ENCODE measurements at regions not wholly inside any gene's neighbourhood (a gene's known extent, or its start where the extent isn't known, plus 50 kb on each side); places are given as distances from the start of the nearest gene placed in this dataset.

DNA sequence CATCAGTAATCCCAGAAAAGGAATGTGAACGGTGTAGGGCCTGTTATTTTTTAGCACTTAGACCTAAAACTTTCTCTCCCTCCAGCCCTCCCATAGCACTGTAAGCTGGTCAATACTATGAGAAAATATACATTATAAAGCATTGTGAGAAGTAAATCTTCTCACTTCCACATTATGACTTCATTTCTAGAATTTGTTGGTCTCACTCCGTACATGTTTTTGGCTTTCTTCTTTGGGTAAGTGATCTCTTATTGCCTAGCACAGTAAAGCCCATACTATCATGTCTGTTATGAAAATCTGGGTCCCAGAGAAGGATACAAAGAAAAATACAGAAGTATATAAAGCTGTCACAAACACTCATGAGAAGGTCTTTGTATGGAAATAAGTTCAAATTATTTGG is 1851.1 kb upstream of the IGFBP7 start:
- TF ChIP-seq EZH2 (IDR thresholded peaks at IDR 0.05; ENCODE audit: borderline replicate concordance) (no peak), CTCF (IDR thresholded peaks at IDR 0.05; ENCODE audit: poor library complexity) (no peak)

Measured in hepatocyte (in vitro differentiated cells).